LNCAP (cell line): ENCODE measurements at regions not wholly inside any gene's neighbourhood (a gene's known extent, or its start where the extent isn't known, plus 50 kb on each side); places are given as distances from the start of the nearest gene placed in this dataset.

Experiments
- TF ChIP-seq, protein P1 (sequence below): fragments of 450-650 bp; IDR thresholded peaks from 2 replicates; pipeline ENCODE4 v1.5.1; 2017; ENCODE audit warnings: mild to moderate bottlenecking

DNA sequence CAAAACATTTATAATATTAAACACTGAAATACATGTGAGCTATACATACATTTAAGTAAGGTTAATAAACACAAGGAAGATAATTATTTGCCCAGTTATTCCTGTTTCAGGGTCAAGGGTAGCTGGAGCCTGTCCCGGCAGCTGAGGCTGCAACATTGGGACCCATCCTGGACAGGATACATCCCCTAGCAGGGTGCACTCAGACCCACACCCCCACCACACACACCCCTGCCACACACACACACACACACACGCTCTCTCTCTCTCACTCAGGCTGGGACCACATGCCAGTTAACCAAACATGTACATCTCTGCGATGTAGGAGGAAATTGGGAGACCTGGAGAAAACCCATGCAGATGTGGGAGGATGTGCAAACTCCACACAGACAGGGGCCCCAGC lies 112.6 kb upstream of the TMCC3 start:
- TF ChIP-seq, protein P1, sequence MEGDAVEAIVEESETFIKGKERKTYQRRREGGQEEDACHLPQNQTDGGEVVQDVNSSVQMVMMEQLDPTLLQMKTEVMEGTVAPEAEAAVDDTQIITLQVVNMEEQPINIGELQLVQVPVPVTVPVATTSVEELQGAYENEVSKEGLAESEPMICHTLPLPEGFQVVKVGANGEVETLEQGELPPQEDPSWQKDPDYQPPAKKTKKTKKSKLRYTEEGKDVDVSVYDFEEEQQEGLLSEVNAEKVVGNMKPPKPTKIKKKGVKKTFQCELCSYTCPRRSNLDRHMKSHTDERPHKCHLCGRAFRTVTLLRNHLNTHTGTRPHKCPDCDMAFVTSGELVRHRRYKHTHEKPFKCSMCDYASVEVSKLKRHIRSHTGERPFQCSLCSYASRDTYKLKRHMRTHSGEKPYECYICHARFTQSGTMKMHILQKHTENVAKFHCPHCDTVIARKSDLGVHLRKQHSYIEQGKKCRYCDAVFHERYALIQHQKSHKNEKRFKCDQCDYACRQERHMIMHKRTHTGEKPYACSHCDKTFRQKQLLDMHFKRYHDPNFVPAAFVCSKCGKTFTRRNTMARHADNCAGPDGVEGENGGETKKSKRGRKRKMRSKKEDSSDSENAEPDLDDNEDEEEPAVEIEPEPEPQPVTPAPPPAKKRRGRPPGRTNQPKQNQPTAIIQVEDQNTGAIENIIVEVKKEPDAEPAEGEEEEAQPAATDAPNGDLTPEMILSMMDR: no peak

DNA sequence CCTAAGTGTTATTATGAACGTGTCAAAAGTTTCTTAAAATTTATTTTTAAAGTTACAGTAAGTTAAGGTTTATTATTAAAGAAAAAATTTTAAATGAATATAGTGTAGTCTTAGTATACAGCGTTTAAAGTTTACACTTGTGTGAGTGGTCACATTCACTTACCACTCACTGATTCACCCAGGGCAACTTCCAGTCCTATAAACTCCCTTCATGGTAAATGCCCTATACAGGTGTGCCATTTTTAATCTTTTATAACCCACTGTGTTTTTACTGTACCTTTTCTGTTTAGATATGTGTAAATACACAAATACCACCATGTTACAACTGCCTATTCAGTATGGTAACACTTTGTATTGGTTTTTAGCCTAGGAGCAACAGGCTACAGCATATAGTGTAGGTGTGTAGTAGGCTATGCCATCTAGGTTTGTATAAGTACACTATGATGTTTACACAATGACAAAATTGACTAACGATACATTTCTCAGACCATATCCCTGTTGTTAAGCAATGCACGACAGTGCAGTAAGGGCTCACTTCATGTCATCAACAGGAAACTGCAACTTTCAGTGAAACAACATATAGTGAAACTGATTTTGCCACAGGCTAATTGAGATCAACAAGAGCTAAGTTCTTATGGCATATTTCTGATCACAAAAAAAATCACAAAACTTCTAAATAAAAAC lies 112.0 kb upstream of the TMCC3 start:
- TF ChIP-seq, protein P1: no peak

DNA sequence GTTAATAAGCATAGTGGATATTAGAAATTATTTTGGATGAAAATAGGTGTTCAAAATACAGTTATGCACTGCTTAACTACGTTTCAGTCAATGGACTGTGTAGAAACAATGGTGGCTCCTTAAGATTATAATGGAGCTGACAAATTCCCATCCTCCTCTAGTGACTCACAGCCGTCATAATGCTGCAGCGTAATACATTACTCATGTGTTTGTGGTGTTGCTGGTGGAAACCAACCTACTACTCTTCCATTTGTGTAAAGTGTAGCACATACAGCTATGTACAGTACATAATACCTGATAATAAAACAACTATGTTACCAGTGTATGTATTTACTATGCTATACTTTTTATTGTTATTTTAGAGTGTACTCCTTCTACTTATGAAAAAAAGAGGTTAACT lies 111.2 kb upstream of the TMCC3 start:
- TF ChIP-seq, protein P1: no peak

DNA sequence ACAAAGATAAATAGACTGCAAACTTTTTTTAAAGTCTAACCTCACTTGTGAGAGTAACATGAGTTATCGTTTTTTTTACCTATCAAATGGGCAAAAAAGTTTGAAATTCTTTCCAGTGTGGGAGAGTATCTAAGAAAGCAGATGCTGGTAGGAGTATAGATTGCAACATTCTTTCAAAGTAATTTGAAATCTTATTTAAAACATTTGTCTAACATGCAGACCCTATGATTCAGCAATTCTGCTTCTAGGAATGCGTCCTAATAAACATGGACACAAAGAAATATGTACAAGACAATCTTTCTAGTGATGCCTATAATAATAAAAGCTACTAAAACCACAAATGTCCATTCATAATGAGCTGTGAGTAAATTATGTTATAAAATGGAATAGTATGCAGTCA lies 110.4 kb upstream of the TMCC3 start:
- TF ChIP-seq, protein P1: no peak

DNA sequence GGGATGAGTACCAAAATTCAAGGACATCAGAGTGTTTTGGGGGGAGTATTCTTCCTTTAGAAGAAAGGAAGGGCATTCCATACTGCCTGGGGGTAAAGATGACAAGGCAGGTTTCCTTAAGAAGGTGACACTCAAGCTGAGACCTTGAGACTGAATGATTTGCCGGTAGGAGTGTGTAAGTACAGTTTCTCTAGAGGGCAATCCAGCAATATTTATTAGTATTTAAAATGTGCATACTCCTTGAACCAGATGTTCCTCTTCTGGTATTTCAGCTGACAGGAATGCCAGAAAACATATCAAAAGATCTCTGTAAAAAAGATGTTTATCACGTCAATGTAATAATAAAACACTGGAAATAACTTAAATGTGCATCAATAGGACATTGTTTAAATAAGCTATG lies 106.4 kb upstream of the TMCC3 start:
- TF ChIP-seq, protein P1: no peak

DNA sequence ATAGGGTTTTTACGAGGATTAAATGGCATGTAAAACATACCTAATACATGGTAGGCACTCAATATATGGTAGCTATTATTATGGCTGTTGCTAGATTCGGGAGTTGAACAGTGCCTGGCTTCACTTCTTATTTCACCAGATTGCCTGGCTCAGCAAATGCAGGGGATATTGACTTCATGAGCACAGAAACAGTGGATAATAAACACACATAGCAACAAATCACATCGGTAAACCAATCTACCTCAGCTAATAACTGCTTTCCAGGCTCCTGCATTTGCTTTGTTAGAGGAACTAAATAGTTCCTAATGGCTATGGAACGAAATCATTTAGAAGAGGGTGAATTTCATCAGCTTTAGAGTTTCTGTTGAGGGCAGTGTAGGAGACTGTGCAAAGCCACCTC lies 105.2 kb upstream of the TMCC3 start:
- TF ChIP-seq, protein P1: no peak

DNA sequence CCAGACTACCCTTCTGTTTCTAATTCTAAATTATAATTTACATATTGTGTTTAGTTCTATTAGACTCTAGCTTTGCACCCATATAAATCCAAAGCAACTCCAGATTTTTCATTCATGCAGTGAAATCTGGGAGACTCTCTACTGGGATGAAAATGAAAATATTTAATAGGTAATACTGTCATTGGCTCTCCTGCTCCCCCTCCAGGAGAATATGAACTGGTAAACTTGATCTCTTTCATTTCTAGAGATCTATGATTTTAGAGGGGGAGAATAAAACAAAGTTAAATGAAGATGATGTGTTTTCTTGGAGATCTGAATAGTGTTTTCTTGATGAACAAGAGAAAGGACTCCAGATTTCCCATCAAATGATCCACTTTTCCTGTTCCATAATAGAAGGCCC lies 104.3 kb upstream of the TMCC3 start:
- TF ChIP-seq, protein P1: peak; percentile 25; the same call in 1 of the 2 replicates
